Activated T-cell treated with anti-CD3 and anti-CD28 coated beads, Interleukin-2, amount 50 U/mL, for 24 hours (primary cell): ENCODE measurements at regions not wholly inside any gene's neighbourhood (a gene's known extent, or its start where the extent isn't known, plus 50 kb on each side); places are given as distances from the start of the nearest gene placed in this dataset.

Source experiments
- DNase-seq: peaks from one replicate; pipeline ENCODE4 v3.0.0-alpha.2; 2020
- H3K27ac Mint-ChIP-seq: 2 replicates; pipeline ENCODE4 v1.8.0; 2020; ENCODE audit warnings: mild to moderate bottlenecking, mixed read lengths
- H3K27me3 Mint-ChIP-seq: 2 replicates; pipeline ENCODE4 v1.8.0; 2020; ENCODE audit warnings: mixed read lengths
- H3K36me3 Mint-ChIP-seq: 2 replicates; pipeline ENCODE4 v1.8.0; 2020; ENCODE audit warnings: low read depth, mixed read lengths
- H3K4me1 Mint-ChIP-seq: 2 replicates; pipeline ENCODE4 v1.8.0; 2020; ENCODE audit warnings: low read depth, mixed read lengths
- H3K4me3 Mint-ChIP-seq: 2 replicates; pipeline ENCODE4 v1.8.0; 2020; ENCODE audit warnings: mild to moderate bottlenecking, moderate library complexity, mixed read lengths
- H3K9me3 Mint-ChIP-seq: 2 replicates; pipeline ENCODE4 v1.8.0; 2020; ENCODE audit warnings: mixed read lengths

- H3K36me3 Mint-ChIP-seq = no peaks in the 10 kb centered on the region
- no peaks in the 10 kb centered on the region for H3K4me1 Mint-ChIP-seq
- no peaks in the 10 kb centered on the region for H3K9me3 Mint-ChIP-seq
- peaks cover 8% of the 10 kb centered on the region for H3K27me3 Mint-ChIP-seq
- no peak overlapping the region for H3K27ac Mint-ChIP-seq
- DNase-seq = no peak
- no peak overlapping the region for H3K4me3 Mint-ChIP-seq
Measured at GRCh38 chr16:74199066-74199841, 97.4 kb upstream of the PSMD7 start.

DNA sequence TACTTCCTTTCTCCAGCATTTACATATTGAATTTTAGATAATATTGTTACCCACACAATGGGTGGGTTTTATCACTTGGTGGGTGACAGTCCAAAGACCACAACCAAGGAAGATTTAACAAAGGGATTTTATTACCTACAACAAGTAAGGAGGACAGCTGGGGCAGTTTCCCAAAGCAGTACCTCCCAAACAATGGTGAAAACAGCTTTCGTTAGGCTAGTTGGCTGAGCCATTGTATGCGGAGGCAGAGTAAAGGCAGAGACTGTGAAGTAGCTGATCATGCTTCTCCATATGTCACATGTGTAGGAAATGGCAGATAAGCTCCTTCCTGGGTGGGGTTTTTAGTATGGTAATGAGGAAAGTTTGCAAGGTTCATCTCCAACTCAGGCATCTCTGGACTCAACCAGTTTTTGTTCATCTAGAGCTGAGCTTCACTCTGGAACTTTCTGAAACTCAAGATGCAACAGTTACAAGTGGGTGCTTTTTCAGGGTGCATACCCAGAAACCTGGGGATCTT is 104.3 kb upstream of the PSMD7 start:
- no peak overlapping the region for H3K4me3 Mint-ChIP-seq
- H3K4me1 Mint-ChIP-seq = no peaks in the 10 kb centered on the region
- H3K27me3 Mint-ChIP-seq = peaks cover 8% of the 10 kb centered on the region
- no peak for DNase-seq
- H3K27ac Mint-ChIP-seq = no peak overlapping the region
- H3K9me3 Mint-ChIP-seq = no peaks in the 10 kb centered on the region
- H3K36me3 Mint-ChIP-seq = no peaks in the 10 kb centered on the region

DNA sequence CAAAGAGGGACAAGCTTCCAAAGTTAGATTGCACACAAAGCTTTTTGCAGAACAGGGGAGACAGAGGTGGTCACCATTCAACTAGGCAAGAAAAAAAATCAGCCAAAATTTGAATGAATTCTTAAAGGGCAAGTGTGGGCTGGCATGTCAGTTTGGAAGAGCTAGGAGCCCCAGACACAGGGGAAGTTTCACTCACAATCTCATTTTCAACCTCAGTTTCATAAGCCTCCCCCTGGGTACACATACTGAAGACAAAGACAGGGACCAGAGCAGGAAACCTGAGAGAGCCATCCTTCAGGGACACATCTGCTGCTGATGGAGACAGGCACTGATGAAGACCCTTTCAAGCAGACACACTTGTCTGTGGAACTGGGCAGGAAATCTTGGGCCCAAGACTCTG is 106.3 kb upstream of the PSMD7 start:
- DNase-seq = no peak
- no peak overlapping the region for H3K27ac Mint-ChIP-seq
- H3K4me3 Mint-ChIP-seq = no peak overlapping the region
- H3K9me3 Mint-ChIP-seq = no peaks in the 10 kb centered on the region
- H3K36me3 Mint-ChIP-seq = no peaks in the 10 kb centered on the region
- H3K27me3 Mint-ChIP-seq = peaks cover 7% of the 10 kb centered on the region
- H3K4me1 Mint-ChIP-seq = no peaks in the 10 kb centered on the region

GRCh38 chr16:74188856-74189255 is 107.8 kb upstream of the PSMD7 start:
- Mint-ChIP-seq H3K36me3 (no peaks in the 10 kb centered on the region), H3K9me3 (no peaks in the 10 kb centered on the region), H3K27me3 (peaks cover 7% of the 10 kb centered on the region), H3K4me1 (no peaks in the 10 kb centered on the region), H3K4me3 (no peak overlapping the region), H3K27ac (no peak overlapping the region)
- no peak for DNase-seq

DNA sequence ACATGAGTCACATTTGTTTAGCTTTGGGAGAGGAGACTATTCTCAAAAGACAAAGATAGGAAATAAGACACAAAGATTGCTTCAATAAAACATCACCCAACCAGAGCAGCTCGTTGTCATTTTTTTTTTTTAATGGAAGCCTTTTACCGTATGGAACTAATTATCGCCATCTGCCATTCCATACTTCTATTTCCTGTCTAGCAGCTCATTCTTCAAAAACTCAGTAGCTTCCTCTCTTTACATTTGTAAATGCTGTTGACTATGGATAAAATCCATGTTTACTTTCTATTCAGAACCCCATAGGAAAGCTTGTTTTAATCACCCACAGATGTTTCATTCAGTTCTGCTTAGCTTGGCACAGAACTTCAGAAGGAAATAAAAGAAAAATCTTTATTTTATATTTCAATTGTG is 110.0 kb upstream of the PSMD7 start:
- no peak overlapping the region for H3K27ac Mint-ChIP-seq
- no peaks in the 10 kb centered on the region for H3K4me1 Mint-ChIP-seq
- H3K36me3 Mint-ChIP-seq = no peaks in the 10 kb centered on the region
- peaks cover 11% of the 10 kb centered on the region for H3K9me3 Mint-ChIP-seq
- H3K4me3 Mint-ChIP-seq = no peak overlapping the region
- H3K27me3 Mint-ChIP-seq = peaks cover 15% of the 10 kb centered on the region
- DNase-seq = no peak

DNA sequence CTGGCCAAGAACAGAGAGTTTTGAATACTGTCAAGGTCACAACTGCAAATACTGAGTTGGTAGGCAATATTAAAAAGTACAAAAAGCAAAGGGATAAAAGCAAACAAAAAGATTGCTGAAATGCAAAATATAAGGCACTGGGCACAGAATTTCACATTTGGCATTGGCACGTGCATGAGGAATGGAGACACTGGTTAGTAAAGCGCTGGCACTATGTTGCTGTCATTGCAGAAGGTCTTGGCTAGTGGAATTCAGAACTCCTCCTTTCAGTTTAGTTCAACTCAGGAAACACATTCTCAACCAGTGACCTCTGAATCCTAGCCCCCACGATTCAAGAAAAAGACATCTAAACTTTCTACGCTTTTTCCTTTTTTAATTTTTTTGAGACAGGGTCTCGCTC is 111.8 kb upstream of the PSMD7 start:
- DNase-seq = no peak
- Mint-ChIP-seq H3K4me3 (no peak overlapping the region), H3K27me3 (peaks cover 15% of the 10 kb centered on the region), H3K4me1 (no peaks in the 10 kb centered on the region), H3K36me3 (no peaks in the 10 kb centered on the region), H3K9me3 (peaks cover 11% of the 10 kb centered on the region), H3K27ac (no peak overlapping the region)

GRCh38 chr16:74183601-74184360 is 112.8 kb upstream of the PSMD7 start:
- H3K4me3 Mint-ChIP-seq = no peak overlapping the region
- peaks cover 15% of the 10 kb centered on the region for H3K27me3 Mint-ChIP-seq
- H3K27ac Mint-ChIP-seq = no peak overlapping the region
- peaks cover 11% of the 10 kb centered on the region for H3K9me3 Mint-ChIP-seq
- H3K4me1 Mint-ChIP-seq = no peaks in the 10 kb centered on the region
- no peak for DNase-seq
- H3K36me3 Mint-ChIP-seq = no peaks in the 10 kb centered on the region

GRCh38 chr16:74169687-74170376 is 126.8 kb upstream of the PSMD7 start:
- H3K27me3 Mint-ChIP-seq = no peaks in the 10 kb centered on the region
- no peaks in the 10 kb centered on the region for H3K36me3 Mint-ChIP-seq
- H3K27ac Mint-ChIP-seq = no peak overlapping the region
- DNase-seq = no peak
- no peak overlapping the region for H3K4me3 Mint-ChIP-seq
- no peaks in the 10 kb centered on the region for H3K4me1 Mint-ChIP-seq
- peaks cover 2% of the 10 kb centered on the region for H3K9me3 Mint-ChIP-seq

GRCh38 chr16:74169066-74169465 is 127.5 kb upstream of the PSMD7 start:
- H3K27me3 Mint-ChIP-seq = no peaks in the 10 kb centered on the region
- peaks cover 2% of the 10 kb centered on the region for H3K9me3 Mint-ChIP-seq
- H3K36me3 Mint-ChIP-seq = no peaks in the 10 kb centered on the region
- no peak for DNase-seq
- no peak overlapping the region for H3K4me3 Mint-ChIP-seq
- H3K4me1 Mint-ChIP-seq = no peaks in the 10 kb centered on the region
- H3K27ac Mint-ChIP-seq = no peak overlapping the region

DNA sequence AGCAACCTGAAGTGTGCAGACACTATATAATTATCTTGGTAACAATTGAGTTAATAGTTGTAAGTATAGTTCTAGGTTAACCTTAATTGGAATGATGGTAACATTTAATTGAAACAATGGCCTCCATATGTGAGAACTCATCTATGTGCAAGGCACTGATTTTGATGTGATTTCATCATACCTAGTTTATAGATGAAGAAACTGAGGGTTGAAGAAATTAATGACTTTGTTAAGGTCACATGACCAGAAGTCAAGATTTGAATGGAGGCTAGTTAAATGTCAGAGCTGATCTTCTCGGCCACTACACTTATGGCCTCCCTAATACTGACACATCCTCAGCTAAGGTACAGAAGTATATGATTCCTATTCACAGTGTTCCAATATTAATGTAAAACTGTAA is 128.2 kb upstream of the PSMD7 start:
- Mint-ChIP-seq H3K36me3 (no peaks in the 10 kb centered on the region), H3K27ac (no peak overlapping the region), H3K9me3 (peaks cover 2% of the 10 kb centered on the region), H3K4me1 (no peaks in the 10 kb centered on the region), H3K27me3 (no peaks in the 10 kb centered on the region), H3K4me3 (no peak overlapping the region)
- DNase-seq = no peak

DNA sequence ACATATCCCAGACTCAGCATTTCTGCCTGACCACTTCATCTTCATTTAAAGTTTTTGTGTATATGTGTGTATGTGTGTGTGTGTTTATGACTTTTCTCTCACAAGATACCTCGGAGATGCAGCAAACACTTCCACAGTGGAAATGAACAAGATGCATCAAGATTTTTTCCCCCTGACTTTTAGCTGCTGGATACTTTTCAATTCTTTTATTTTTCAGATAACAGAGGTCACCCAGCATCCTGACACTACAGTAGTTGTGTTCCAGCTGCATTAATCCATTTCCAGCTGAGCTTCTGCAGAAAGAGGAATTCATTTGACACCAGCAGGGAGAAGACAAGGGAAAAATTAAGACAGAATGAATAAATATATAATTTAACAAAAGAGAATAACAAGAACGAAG is 130.2 kb upstream of the PSMD7 start:
- no peaks in the 10 kb centered on the region for H3K4me1 Mint-ChIP-seq
- H3K4me3 Mint-ChIP-seq = no peak overlapping the region
- H3K27me3 Mint-ChIP-seq = no peaks in the 10 kb centered on the region
- H3K36me3 Mint-ChIP-seq = no peaks in the 10 kb centered on the region
- peaks cover 2% of the 10 kb centered on the region for H3K9me3 Mint-ChIP-seq
- H3K27ac Mint-ChIP-seq = no peak overlapping the region
- no peak for DNase-seq

DNA sequence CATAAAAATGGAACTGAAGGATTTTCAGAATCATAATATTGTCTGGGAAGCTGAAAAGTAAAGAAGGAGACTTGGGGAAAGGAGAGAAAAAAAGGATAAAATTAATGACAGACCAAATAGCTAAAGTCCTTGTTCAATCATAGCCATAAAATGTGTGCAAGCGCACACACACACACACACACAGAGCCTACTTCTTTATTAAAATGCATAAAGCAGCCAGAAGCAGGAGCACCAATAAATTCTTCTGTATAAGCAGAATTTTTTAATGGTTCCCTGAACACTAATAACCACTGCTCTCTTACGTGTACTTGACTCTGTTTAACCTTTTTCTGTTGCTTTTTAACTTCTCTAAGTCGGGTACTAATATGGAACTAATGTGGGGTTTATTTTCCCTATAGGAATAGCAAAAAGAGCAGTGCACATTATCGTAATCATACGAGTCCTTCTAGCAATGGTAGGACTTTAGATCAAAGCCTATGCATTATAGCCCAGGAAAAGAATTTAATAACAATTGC is 131.0 kb upstream of the PSMD7 start:
- Mint-ChIP-seq H3K4me1 (no peaks in the 10 kb centered on the region), H3K27me3 (no peaks in the 10 kb centered on the region), H3K4me3 (no peak overlapping the region), H3K36me3 (no peaks in the 10 kb centered on the region), H3K9me3 (peaks cover 7% of the 10 kb centered on the region), H3K27ac (no peak overlapping the region)
- no peak for DNase-seq

GRCh38 chr16:74160759-74161158 is 135.9 kb upstream of the PSMD7 start:
- peaks cover 7% of the 10 kb centered on the region for H3K9me3 Mint-ChIP-seq
- no peaks in the 10 kb centered on the region for H3K4me1 Mint-ChIP-seq
- no peaks in the 10 kb centered on the region for H3K27me3 Mint-ChIP-seq
- no peaks in the 10 kb centered on the region for H3K36me3 Mint-ChIP-seq
- no peak overlapping the region for H3K4me3 Mint-ChIP-seq
- no peak for DNase-seq
- no peak overlapping the region for H3K27ac Mint-ChIP-seq

DNA sequence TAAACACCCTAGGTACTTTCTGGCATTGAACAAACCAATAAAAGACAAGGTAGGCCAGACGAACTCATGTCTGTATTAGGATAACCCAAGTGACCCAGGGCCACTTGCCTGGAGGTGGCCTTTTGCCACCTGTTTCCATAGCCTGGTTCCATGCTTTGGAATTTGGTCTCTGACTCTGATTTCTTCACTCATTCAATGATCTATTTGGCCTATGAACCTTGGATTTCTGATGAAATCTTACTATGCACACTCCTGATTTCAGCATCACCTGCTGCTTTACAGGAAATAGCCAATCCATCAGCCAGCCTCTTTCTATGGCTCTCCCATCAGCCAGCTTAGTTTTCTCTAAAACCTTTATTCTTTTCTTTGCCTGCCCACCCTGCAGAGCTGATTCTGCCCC is 142.8 kb upstream of the PSMD7 start:
- H3K4me1 Mint-ChIP-seq = no peaks in the 10 kb centered on the region
- peaks cover 2% of the 10 kb centered on the region for H3K9me3 Mint-ChIP-seq
- peaks cover 15% of the 10 kb centered on the region for H3K27me3 Mint-ChIP-seq
- DNase-seq = no peak
- no peak overlapping the region for H3K4me3 Mint-ChIP-seq
- no peak overlapping the region for H3K27ac Mint-ChIP-seq
- H3K36me3 Mint-ChIP-seq = no peaks in the 10 kb centered on the region
